Small intestine (tissue), 7 donors: ENCODE measurements at regions not wholly inside any gene's neighbourhood (a gene's known extent, or its start where the extent isn't known, plus 50 kb on each side); places are given as distances from the start of the nearest gene placed in this dataset.

Source experiments
- DNase-seq, 2 donors: peaks; one replicate each; pipeline versions ENCODE4 v3.0.0 to v3.0.0-alpha.2; 2013
- FAIRE-seq: peaks from 2 replicates; lab custom pipeline; 2012; peaks lifted over from hg19 to GRCh38; lab: Jason Lieb, UNC
- H3K27ac ChIP-seq, 3 donors: one replicate each; pipeline ENCODE4 v1.5.1; 2013; ENCODE audit warnings: low read length in 2 of 3, mild to moderate bottlenecking in 2 of 3, control low read depth in 1 of 3, inconsistent platforms in 1 of 3, low read depth in 1 of 3, moderate library complexity in 1 of 3
- H3K27me3 ChIP-seq, 3 donors: one replicate each; pipeline ENCODE4 v1.6.1; 2013; ENCODE audit warnings: low read length in 3 of 3, inconsistent platforms in 1 of 3; ENCODE audit not compliant: control insufficient read depth in 3 of 3, insufficient read depth in 3 of 3
- H3K36me3 ChIP-seq, 3 donors: one replicate each; pipeline ENCODE4 v1.6.1; 2013; ENCODE audit warnings: low read length in 3 of 3, inconsistent platforms in 1 of 3, low read depth in 1 of 3, mild to moderate bottlenecking in 1 of 3, moderate library complexity in 1 of 3; ENCODE audit not compliant: control insufficient read depth in 3 of 3, insufficient read depth in 2 of 3
- H3K4me1 ChIP-seq, 3 donors: one replicate each; pipeline ENCODE4 v1.6.1; 2013; ENCODE audit warnings: low read length in 2 of 3, inconsistent platforms in 1 of 3, low read depth in 1 of 3, mild to moderate bottlenecking in 1 of 3, moderate library complexity in 1 of 3; ENCODE audit not compliant: control insufficient read depth in 3 of 3, insufficient read depth in 2 of 3
- H3K4me3 ChIP-seq, 3 donors: one replicate each; pipeline ENCODE4 v1.5.1; 2013; ENCODE audit warnings: low read length in 3 of 3, control low read depth in 1 of 3, inconsistent platforms in 1 of 3, low read depth in 1 of 3, mild to moderate bottlenecking in 1 of 3, moderate library complexity in 1 of 3
- H3K9me3 ChIP-seq, 2 donors: one replicate each; pipeline ENCODE4 v1.6.1; 2013; ENCODE audit warnings: low read depth in 1 of 2, low read length in 1 of 2; ENCODE audit not compliant: control insufficient read depth in 2 of 2, insufficient read depth in 1 of 2
- WGBS, 3 donors: extraction: QIAGEN DNeasy Blood & Tissue Kit; methylation state at CpG; one replicate each; pipeline ENCODE4 v1.1.7; 2013; 5-methylcytosine and 5-hydroxymethylcytosine counted together
- donor health status: healthy with polysubstance abuse.
- donor health status: control.
- donor health status: control.
- donor health status: Bipolar disorder and iron deficiency.
- donor health status: healthy.

- DNase-seq, result no peak
- H3K27ac ChIP-seq, result no peak overlapping the region
- H3K27me3 ChIP-seq, result no peaks in the 10 kb centered on the region
- H3K4me3 ChIP-seq, result no peak overlapping the region
- no peak for FAIRE-seq
- 21 to 36% (median 35%) methylated on average over 1 of the region's 1 CpG for WGBS, 3 donors
- H3K4me1 ChIP-seq, result no peaks in the 10 kb centered on the region
- no peaks in the 10 kb centered on the region for H3K9me3 ChIP-seq
- no peaks in the 10 kb centered on the region for H3K36me3 ChIP-seq
Measured at GRCh38 chr1:79264285-79264684, 257.8 kb upstream of the ADGRL4 start.

- no peaks in the 10 kb centered on the region for H3K27me3 ChIP-seq
- no peak overlapping the region for H3K27ac ChIP-seq
- H3K36me3 ChIP-seq, result no peaks in the 10 kb centered on the region
- no peak overlapping the region for H3K4me3 ChIP-seq
- no peaks in the 10 kb centered on the region for H3K9me3 ChIP-seq
- no peak for DNase-seq
- 54 to 66% (median 57%) methylated on average over 3 of the region's 3 CpGs for WGBS, 3 donors
- no peak for FAIRE-seq
- no peaks in the 10 kb centered on the region for H3K4me1 ChIP-seq
Measured at GRCh38 chr1:79262745-79263258, 256.3 kb upstream of the ADGRL4 start.

GRCh38 chr1:79259390-79260336 is 253.1 kb upstream of the ADGRL4 start:
- Histone ChIP-seq H3K4me1 (no peaks in the 10 kb centered on the region), H3K27me3 (no peaks in the 10 kb centered on the region), H3K27ac (no peak overlapping the region), H3K36me3 (no peaks in the 10 kb centered on the region), H3K9me3 (no peaks in the 10 kb centered on the region), H3K4me3 (no peak overlapping the region)
- DNase-seq, result no peak
- 53 to 57% (median 53%) methylated on average over 5 of the region's 5 CpGs for WGBS, 3 donors
- FAIRE-seq, result no peak

- Histone ChIP-seq H3K4me1 (no peaks in the 10 kb centered on the region), H3K9me3 (no peaks in the 10 kb centered on the region), H3K27me3 (no peaks in the 10 kb centered on the region), H3K4me3 (no peak overlapping the region), H3K36me3 (no peaks in the 10 kb centered on the region), H3K27ac (no peak overlapping the region)
- no peak for FAIRE-seq
- WGBS, 3 donors, result 43 to 71% (median 60%) methylated on average over 2 of the region's 2 CpGs
- DNase-seq, result no peak
Measured at GRCh38 chr1:79255421-79255820, 248.9 kb upstream of the ADGRL4 start.

- no peak overlapping the region for H3K4me3 ChIP-seq
- H3K27ac ChIP-seq, result no peak overlapping the region
- H3K36me3 ChIP-seq, result no peaks in the 10 kb centered on the region
- no peaks in the 10 kb centered on the region for H3K4me1 ChIP-seq
- no peaks in the 10 kb centered on the region for H3K9me3 ChIP-seq
- 81 to 86% (median 84%) methylated on average over 3 of the region's 3 CpGs for WGBS, 3 donors
- H3K27me3 ChIP-seq, result no peaks in the 10 kb centered on the region
- FAIRE-seq, result no peak
- no peak for DNase-seq
Measured at GRCh38 chr1:79252598-79252997, 246.1 kb upstream of the ADGRL4 start.

- Histone ChIP-seq H3K36me3 (no peaks in the 10 kb centered on the region), H3K27ac (no peak overlapping the region), H3K9me3 (peaks cover 0 to 7% of the 10 kb centered on the region in 2 donors), H3K27me3 (no peaks in the 10 kb centered on the region), H3K4me3 (no peak overlapping the region), H3K4me1 (no peaks in the 10 kb centered on the region)
- WGBS, 3 donors, result 79 to 81% (median 79%) methylated on average over 5 of the region's 5 CpGs
- FAIRE-seq, result no peak
- DNase-seq, result no peak
Measured at GRCh38 chr1:79239840-79240239, 233.3 kb upstream of the ADGRL4 start.

GRCh38 chr1:79235301-79236002 is 228.9 kb upstream of the ADGRL4 start:
- 16 to 31% (median 20%) methylated on average over 4 of the region's 4 CpGs for WGBS, 3 donors
- Histone ChIP-seq H3K36me3 (no peaks in the 10 kb centered on the region), H3K9me3 (peaks cover 0 to 7% of the 10 kb centered on the region in 2 donors), H3K27me3 (no peaks in the 10 kb centered on the region), H3K27ac (no peak overlapping the region), H3K4me1 (no peaks in the 10 kb centered on the region), H3K4me3 (no peak overlapping the region)
- FAIRE-seq, result no peak
- DNase-seq, result no peak

GRCh38 chr1:79232818-79233217 is 226.3 kb upstream of the ADGRL4 start:
- no peak for FAIRE-seq
- Histone ChIP-seq H3K27me3 (no peaks in the 10 kb centered on the region), H3K27ac (no peak overlapping the region), H3K9me3 (no peaks in the 10 kb centered on the region), H3K4me3 (no peak overlapping the region), H3K4me1 (no peaks in the 10 kb centered on the region), H3K36me3 (no peaks in the 10 kb centered on the region)
- no peak for DNase-seq
